ENCODE measurements at regions not wholly inside any gene's neighbourhood (a gene's known extent, or its start where the extent isn't known, plus 50 kb on each side); places are given as distances from the start of the nearest gene placed in this dataset.

DNA sequence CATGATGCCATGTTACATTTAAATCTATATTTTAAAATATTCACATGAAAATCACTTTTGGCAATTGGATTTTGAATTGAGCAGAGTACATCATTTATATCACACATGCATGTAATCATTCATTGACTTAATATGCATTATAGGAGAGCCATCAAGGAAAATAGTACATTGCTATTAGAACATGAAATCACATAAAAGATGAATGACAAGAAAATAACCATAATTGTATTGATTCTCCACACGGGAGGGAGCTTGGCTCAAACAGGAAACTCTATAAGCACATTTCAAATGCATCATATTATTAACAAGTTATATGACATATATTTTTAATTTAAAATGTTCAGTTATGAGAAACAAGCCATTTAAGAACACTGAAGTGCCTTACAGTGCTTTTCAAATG, 208.6 kb upstream of the PRR20A start:
- TF ChIP-seq, protein P1, sequence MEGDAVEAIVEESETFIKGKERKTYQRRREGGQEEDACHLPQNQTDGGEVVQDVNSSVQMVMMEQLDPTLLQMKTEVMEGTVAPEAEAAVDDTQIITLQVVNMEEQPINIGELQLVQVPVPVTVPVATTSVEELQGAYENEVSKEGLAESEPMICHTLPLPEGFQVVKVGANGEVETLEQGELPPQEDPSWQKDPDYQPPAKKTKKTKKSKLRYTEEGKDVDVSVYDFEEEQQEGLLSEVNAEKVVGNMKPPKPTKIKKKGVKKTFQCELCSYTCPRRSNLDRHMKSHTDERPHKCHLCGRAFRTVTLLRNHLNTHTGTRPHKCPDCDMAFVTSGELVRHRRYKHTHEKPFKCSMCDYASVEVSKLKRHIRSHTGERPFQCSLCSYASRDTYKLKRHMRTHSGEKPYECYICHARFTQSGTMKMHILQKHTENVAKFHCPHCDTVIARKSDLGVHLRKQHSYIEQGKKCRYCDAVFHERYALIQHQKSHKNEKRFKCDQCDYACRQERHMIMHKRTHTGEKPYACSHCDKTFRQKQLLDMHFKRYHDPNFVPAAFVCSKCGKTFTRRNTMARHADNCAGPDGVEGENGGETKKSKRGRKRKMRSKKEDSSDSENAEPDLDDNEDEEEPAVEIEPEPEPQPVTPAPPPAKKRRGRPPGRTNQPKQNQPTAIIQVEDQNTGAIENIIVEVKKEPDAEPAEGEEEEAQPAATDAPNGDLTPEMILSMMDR (IDR thresholded peaks at IDR 0.05): no peak
- no peak for TF ChIP-seq POLR2A (IDR thresholded peaks at IDR 0.05; ENCODE audit: low read depth)

Data from esophagus muscularis mucosa (tissue), 3 donors.